ENCODE measurements at regions not wholly inside any gene's neighbourhood (a gene's known extent, or its start where the extent isn't known, plus 50 kb on each side); places are given as distances from the start of the nearest gene placed in this dataset.

- H3K9me3 ChIP-seq (ENCODE audit: low read depth, low read length, poor library complexity, severe bottlenecking): no peaks in the 10 kb centered on the region
- H3K27ac ChIP-seq (ENCODE audit: low read depth, low read length, poor library complexity, severe bottlenecking): no peak overlapping the region
- intact Hi-C loops (cut with micrococcal nuclease; ENCODE audit: unreplicated experiment): loop anchor here (10.0 kb wide), 2 partner anchors 56 to 294 kb away; no protein-coding TSS in a partner anchor
- no peak for DNase-seq (ENCODE audit: low spot score)
- no peak overlapping the region for H3K4me3 ChIP-seq (ENCODE audit: low read depth, low read length, poor library complexity, severe bottlenecking)
- H3K4me1 ChIP-seq (ENCODE audit: insufficient read depth, low read length, poor library complexity, severe bottlenecking): no peaks in the 10 kb centered on the region
- POLR2A ChIA-PET (ENCODE audit: low non-redundant PET): no interaction called here
- CTCF ChIA-PET: no interaction called here
- no peak for TF ChIP-seq EZH2 (IDR thresholded peaks at IDR 0.05; ENCODE audit: borderline replicate concordance, low read depth, low read length, poor library complexity, severe bottlenecking)
- no peak for TF ChIP-seq CTCF (conservative IDR thresholded peaks at IDR 0.05; ENCODE audit: low read depth, low read length)
- no TSS peak for BruUV-seq (replicated peaks)
- H3K27me3 ChIP-seq (replicated peaks; ENCODE audit: insufficient read depth, low read depth, low read length, poor library complexity): no peaks in the 10 kb centered on the region
- no peaks in the 10 kb centered on the region for H3K36me3 ChIP-seq (ENCODE audit: insufficient read depth, low read length, poor library complexity, severe bottlenecking)
Observed at GRCh38 chr12:27148791-27149190, 66.4 kb upstream of the C12orf71 start.

- TF ChIP-seq EZH2 (IDR thresholded peaks at IDR 0.05; ENCODE audit: borderline replicate concordance, low read depth, low read length, poor library complexity, severe bottlenecking) (no peak), CTCF (conservative IDR thresholded peaks at IDR 0.05; ENCODE audit: low read depth, low read length) (no peak)
- no peaks in the 10 kb centered on the region for H3K4me1 ChIP-seq (ENCODE audit: insufficient read depth, low read length, poor library complexity, severe bottlenecking)
- intact Hi-C loops (cut with micrococcal nuclease; ENCODE audit: unreplicated experiment): no loop called here
- no peak for DNase-seq (ENCODE audit: low spot score)
- no peak overlapping the region for H3K27ac ChIP-seq (ENCODE audit: low read depth, low read length, poor library complexity, severe bottlenecking)
- H3K36me3 ChIP-seq (ENCODE audit: insufficient read depth, low read length, poor library complexity, severe bottlenecking): no peaks in the 10 kb centered on the region
- POLR2A ChIA-PET (ENCODE audit: low non-redundant PET): no interaction called here
- CTCF ChIA-PET: interaction anchor here (0.5 kb wide), 1 partner anchor 153 kb away, joined by 4 read pairs; no protein-coding TSS in a partner anchor
- no peak overlapping the region for H3K4me3 ChIP-seq (ENCODE audit: low read depth, low read length, poor library complexity, severe bottlenecking)
- peaks cover 3% of the 10 kb centered on the region for H3K27me3 ChIP-seq (replicated peaks; ENCODE audit: insufficient read depth, low read depth, low read length, poor library complexity)
- no TSS peak for BruUV-seq (replicated peaks)
- no peaks in the 10 kb centered on the region for H3K9me3 ChIP-seq (ENCODE audit: low read depth, low read length, poor library complexity, severe bottlenecking)
Observed at GRCh38 chr12:27151479-27151878, 69.1 kb upstream of the C12orf71 start.

GRCh38 chr12:27158297-27158696, 75.9 kb upstream of the C12orf71 start:
- no peaks in the 10 kb centered on the region for H3K36me3 ChIP-seq (ENCODE audit: insufficient read depth, low read length, poor library complexity, severe bottlenecking)
- no peaks in the 10 kb centered on the region for H3K4me1 ChIP-seq (ENCODE audit: insufficient read depth, low read length, poor library complexity, severe bottlenecking)
- ChIA-PET CTCF (interaction anchor here (0.5 kb wide), 1 partner anchor 142 kb away, joined by 3 read pairs; no protein-coding TSS in a partner anchor), POLR2A (ENCODE audit: low non-redundant PET) (no interaction called here)
- H3K27me3 ChIP-seq (replicated peaks; ENCODE audit: insufficient read depth, low read depth, low read length, poor library complexity): peaks cover 6% of the 10 kb centered on the region
- no peak for DNase-seq (ENCODE audit: low spot score)
- no peak overlapping the region for H3K27ac ChIP-seq (ENCODE audit: low read depth, low read length, poor library complexity, severe bottlenecking)
- intact Hi-C loops (cut with micrococcal nuclease; ENCODE audit: unreplicated experiment): no loop called here
- no TSS peak for BruUV-seq (replicated peaks)
- TF ChIP-seq CTCF (conservative IDR thresholded peaks at IDR 0.05; ENCODE audit: low read depth, low read length) (no peak), EZH2 (IDR thresholded peaks at IDR 0.05; ENCODE audit: borderline replicate concordance, low read depth, low read length, poor library complexity, severe bottlenecking) (no peak)
- no peaks in the 10 kb centered on the region for H3K9me3 ChIP-seq (ENCODE audit: low read depth, low read length, poor library complexity, severe bottlenecking)
- no peak overlapping the region for H3K4me3 ChIP-seq (ENCODE audit: low read depth, low read length, poor library complexity, severe bottlenecking)

Data from A673 (cell line).